ENCODE measurements at regions not wholly inside any gene's neighbourhood (a gene's known extent, or its start where the extent isn't known, plus 50 kb on each side); places are given as distances from the start of the nearest gene placed in this dataset.

DNA sequence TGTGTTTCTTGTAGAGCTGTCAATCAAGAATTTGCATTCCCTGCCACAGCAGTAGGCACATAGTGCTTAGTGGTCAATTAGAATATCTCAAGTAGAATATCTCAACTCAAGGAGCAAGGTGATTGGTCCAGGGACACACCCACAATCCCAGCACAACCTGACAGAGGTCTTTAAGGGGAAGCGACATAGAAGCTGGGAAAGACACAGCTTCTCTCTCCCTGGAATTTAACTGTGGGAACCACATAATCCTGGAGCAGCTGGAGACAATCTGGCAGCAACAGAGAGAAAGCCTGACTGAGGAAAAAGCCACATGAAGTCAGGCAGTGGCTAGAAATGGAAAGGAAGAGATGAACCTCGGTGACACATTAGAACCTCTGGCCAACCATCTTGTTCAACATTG is 85.7 kb upstream of the LMO3 start:
- H2AFZ ChIP-seq (ENCODE audit: low read depth, low read length) = no peak overlapping the region

DNA sequence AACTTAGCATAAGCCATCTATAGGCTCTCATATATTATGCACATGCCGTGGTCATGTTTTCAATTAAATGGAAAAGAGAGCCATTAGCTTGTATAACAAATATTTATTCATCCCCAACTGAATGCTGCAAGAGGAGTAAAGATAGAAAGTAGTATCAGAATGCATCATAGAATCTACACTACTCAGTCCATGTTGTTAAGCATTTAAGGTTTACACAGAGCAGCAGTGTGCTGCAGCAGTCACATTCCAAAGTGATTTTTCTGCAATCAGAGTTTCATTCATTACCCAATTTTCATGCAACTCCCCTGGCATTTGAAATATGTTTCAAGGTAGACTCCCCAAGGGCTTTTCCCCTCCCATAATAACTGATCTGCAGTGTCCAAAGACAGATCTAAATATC is 82.2 kb upstream of the LMO3 start:
- TF ChIP-seq POLR2AphosphoS5 (IDR thresholded peaks at IDR 0.05) = no peak
- no peak for TF ChIP-seq TAF1 (IDR thresholded peaks at IDR 0.05; ENCODE audit: low read depth)
- no peak for TF ChIP-seq EP300 (conservative IDR thresholded peaks at IDR 0.05; ENCODE audit: poor library complexity, severe bottlenecking)
- no peak for TF ChIP-seq EZH2 (IDR thresholded peaks at IDR 0.05; ENCODE audit: borderline replicate concordance, insufficient read depth, low read length, poor library complexity, severe bottlenecking)
- no peak for TF ChIP-seq RAD21 (conservative IDR thresholded peaks at IDR 0.05)
- TF ChIP-seq SMC3 (conservative IDR thresholded peaks at IDR 0.05; ENCODE audit: poor library complexity) = no peak
- Histone ChIP-seq H3K9ac (ENCODE audit: low read length) (no peak overlapping the region), H3K36me3 (ENCODE audit: insufficient read depth, low read length) (no peaks in the 10 kb centered on the region), H4K20me1 (ENCODE audit: insufficient read depth) (no peaks in the 10 kb centered on the region), H3F3A (ENCODE audit: insufficient read depth, low read length, poor library complexity, severe bottlenecking) (no peaks in the 10 kb centered on the region), H3K27ac (ENCODE audit: low read length) (no peak overlapping the region), H3K4me3 (ENCODE audit: low read length) (no peak overlapping the region), H3K79me2 (replicated peaks; ENCODE audit: insufficient read depth, low read length) (no peaks in the 10 kb centered on the region), H2AFZ (ENCODE audit: low read depth, low read length) (no peak overlapping the region), H3K9me2 (ENCODE audit: insufficient read depth, low read length) (no peaks in the 10 kb centered on the region), H3K9me3 (ENCODE audit: low read length) (no peaks in the 10 kb centered on the region), H3K27me3 (ENCODE audit: insufficient read depth, low read depth, low read length) (no peaks in the 10 kb centered on the region), H3K4me2 (ENCODE audit: low read length) (no peak overlapping the region)

More for the DNA sequence above, 85.7 kb upstream of the LMO3 start:
- H3K9ac ChIP-seq (ENCODE audit: low read length) = no peak overlapping the region
- H3K4me3 ChIP-seq (ENCODE audit: low read length) = no peak overlapping the region
- H3K9me3 ChIP-seq (ENCODE audit: low read length) = no peaks in the 10 kb centered on the region
- H3K4me2 ChIP-seq (ENCODE audit: low read length) = no peak overlapping the region
- no peaks in the 10 kb centered on the region for H3K79me2 ChIP-seq (replicated peaks; ENCODE audit: insufficient read depth, low read length)
- TF ChIP-seq POLR2AphosphoS5 (IDR thresholded peaks at IDR 0.05) (no peak), EZH2 (IDR thresholded peaks at IDR 0.05; ENCODE audit: borderline replicate concordance, insufficient read depth, low read length, poor library complexity, severe bottlenecking) (no peak), MXI1 (conservative IDR thresholded peaks at IDR 0.05; ENCODE audit: poor library complexity, severe bottlenecking) (no peak), EP300 (conservative IDR thresholded peaks at IDR 0.05; ENCODE audit: poor library complexity, severe bottlenecking) (no peak), SMC3 (conservative IDR thresholded peaks at IDR 0.05; ENCODE audit: poor library complexity) (no peak), TAF1 (IDR thresholded peaks at IDR 0.05; ENCODE audit: low read depth) (no peak), RAD21 (conservative IDR thresholded peaks at IDR 0.05) (no peak)
- TF ChIP-seq, protein P1, sequence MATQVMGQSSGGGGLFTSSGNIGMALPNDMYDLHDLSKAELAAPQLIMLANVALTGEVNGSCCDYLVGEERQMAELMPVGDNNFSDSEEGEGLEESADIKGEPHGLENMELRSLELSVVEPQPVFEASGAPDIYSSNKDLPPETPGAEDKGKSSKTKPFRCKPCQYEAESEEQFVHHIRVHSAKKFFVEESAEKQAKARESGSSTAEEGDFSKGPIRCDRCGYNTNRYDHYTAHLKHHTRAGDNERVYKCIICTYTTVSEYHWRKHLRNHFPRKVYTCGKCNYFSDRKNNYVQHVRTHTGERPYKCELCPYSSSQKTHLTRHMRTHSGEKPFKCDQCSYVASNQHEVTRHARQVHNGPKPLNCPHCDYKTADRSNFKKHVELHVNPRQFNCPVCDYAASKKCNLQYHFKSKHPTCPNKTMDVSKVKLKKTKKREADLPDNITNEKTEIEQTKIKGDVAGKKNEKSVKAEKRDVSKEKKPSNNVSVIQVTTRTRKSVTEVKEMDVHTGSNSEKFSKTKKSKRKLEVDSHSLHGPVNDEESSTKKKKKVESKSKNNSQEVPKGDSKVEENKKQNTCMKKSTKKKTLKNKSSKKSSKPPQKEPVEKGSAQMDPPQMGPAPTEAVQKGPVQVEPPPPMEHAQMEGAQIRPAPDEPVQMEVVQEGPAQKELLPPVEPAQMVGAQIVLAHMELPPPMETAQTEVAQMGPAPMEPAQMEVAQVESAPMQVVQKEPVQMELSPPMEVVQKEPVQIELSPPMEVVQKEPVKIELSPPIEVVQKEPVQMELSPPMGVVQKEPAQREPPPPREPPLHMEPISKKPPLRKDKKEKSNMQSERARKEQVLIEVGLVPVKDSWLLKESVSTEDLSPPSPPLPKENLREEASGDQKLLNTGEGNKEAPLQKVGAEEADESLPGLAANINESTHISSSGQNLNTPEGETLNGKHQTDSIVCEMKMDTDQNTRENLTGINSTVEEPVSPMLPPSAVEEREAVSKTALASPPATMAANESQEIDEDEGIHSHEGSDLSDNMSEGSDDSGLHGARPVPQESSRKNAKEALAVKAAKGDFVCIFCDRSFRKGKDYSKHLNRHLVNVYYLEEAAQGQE (IDR thresholded peaks at IDR 0.05; ENCODE audit: borderline replicate concordance) = no peak
- H4K20me1 ChIP-seq (ENCODE audit: insufficient read depth) = no peaks in the 10 kb centered on the region
- H3K27ac ChIP-seq (ENCODE audit: low read length) = no peak overlapping the region
- no peaks in the 10 kb centered on the region for H3K27me3 ChIP-seq (ENCODE audit: insufficient read depth, low read depth, low read length)
- H3K9me2 ChIP-seq (ENCODE audit: insufficient read depth, low read length) = no peaks in the 10 kb centered on the region
- H3F3A ChIP-seq (ENCODE audit: insufficient read depth, low read length, poor library complexity, severe bottlenecking) = no peaks in the 10 kb centered on the region
- no peaks in the 10 kb centered on the region for H3K36me3 ChIP-seq (ENCODE audit: insufficient read depth, low read length)

DNA sequence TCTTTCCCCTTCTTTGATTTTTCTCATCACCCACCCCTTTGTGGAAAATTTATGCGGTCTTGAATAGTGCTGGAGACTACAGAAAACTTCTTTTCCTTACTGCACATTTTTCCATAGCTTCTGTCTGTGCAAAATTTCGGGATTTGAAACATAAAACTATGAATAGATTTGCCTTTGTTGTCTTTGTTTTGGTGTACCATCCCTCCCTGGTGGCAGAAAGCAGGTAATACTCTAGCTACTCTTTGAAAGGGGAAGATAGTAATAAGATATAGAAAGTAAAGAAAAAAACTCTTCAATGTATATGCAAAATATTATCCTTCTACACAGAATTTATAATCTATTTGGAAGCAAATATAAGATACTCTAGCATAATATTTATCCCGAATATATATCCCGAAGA is 79.1 kb upstream of the LMO3 start:
- no peak overlapping the region for H3K4me2 ChIP-seq (ENCODE audit: low read length)
- H3K79me2 ChIP-seq (replicated peaks; ENCODE audit: insufficient read depth, low read length) = no peaks in the 10 kb centered on the region
- H3F3A ChIP-seq (ENCODE audit: insufficient read depth, low read length, poor library complexity, severe bottlenecking) = no peaks in the 10 kb centered on the region
- no peaks in the 10 kb centered on the region for H3K9me2 ChIP-seq (ENCODE audit: insufficient read depth, low read length)
- H3K36me3 ChIP-seq (ENCODE audit: insufficient read depth, low read length) = no peaks in the 10 kb centered on the region
- no peak overlapping the region for H2AFZ ChIP-seq (ENCODE audit: low read depth, low read length)
- H3K4me3 ChIP-seq (ENCODE audit: low read length) = no peak overlapping the region
- no peaks in the 10 kb centered on the region for H4K20me1 ChIP-seq (ENCODE audit: insufficient read depth)
- H3K9ac ChIP-seq (ENCODE audit: low read length) = no peak overlapping the region
- no peak overlapping the region for H3K27ac ChIP-seq (ENCODE audit: low read length)
- no peaks in the 10 kb centered on the region for H3K27me3 ChIP-seq (ENCODE audit: insufficient read depth, low read depth, low read length)
- TF ChIP-seq EP300 (conservative IDR thresholded peaks at IDR 0.05; ENCODE audit: poor library complexity, severe bottlenecking) (no peak), TAF1 (IDR thresholded peaks at IDR 0.05; ENCODE audit: low read depth) (no peak), POLR2AphosphoS5 (IDR thresholded peaks at IDR 0.05) (no peak), EZH2 (IDR thresholded peaks at IDR 0.05; ENCODE audit: borderline replicate concordance, insufficient read depth, low read length, poor library complexity, severe bottlenecking) (no peak), SMC3 (conservative IDR thresholded peaks at IDR 0.05; ENCODE audit: poor library complexity) (no peak), MXI1 (conservative IDR thresholded peaks at IDR 0.05; ENCODE audit: poor library complexity, severe bottlenecking) (no peak), RAD21 (conservative IDR thresholded peaks at IDR 0.05) (no peak)
- TF ChIP-seq, protein P2, sequence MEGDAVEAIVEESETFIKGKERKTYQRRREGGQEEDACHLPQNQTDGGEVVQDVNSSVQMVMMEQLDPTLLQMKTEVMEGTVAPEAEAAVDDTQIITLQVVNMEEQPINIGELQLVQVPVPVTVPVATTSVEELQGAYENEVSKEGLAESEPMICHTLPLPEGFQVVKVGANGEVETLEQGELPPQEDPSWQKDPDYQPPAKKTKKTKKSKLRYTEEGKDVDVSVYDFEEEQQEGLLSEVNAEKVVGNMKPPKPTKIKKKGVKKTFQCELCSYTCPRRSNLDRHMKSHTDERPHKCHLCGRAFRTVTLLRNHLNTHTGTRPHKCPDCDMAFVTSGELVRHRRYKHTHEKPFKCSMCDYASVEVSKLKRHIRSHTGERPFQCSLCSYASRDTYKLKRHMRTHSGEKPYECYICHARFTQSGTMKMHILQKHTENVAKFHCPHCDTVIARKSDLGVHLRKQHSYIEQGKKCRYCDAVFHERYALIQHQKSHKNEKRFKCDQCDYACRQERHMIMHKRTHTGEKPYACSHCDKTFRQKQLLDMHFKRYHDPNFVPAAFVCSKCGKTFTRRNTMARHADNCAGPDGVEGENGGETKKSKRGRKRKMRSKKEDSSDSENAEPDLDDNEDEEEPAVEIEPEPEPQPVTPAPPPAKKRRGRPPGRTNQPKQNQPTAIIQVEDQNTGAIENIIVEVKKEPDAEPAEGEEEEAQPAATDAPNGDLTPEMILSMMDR (IDR thresholded peaks at IDR 0.05; ENCODE audit: poor library complexity, severe bottlenecking) = no peak
- TF ChIP-seq, protein P1 (IDR thresholded peaks at IDR 0.05; ENCODE audit: borderline replicate concordance) = no peak
- H3K9me3 ChIP-seq (ENCODE audit: low read length) = no peaks in the 10 kb centered on the region

Data from neural cell (in vitro differentiated cells).